ENCODE measurements at regions not wholly inside any gene's neighbourhood (a gene's known extent, or its start where the extent isn't known, plus 50 kb on each side); places are given as distances from the start of the nearest gene placed in this dataset.

GRCh38 chr2:128625963-128626759 is 307.5 kb upstream of the HS6ST1 start:
- Histone ChIP-seq H2AFZ (ENCODE audit: control insufficient read depth, low read length) (no peak overlapping the region), H3K27ac (ENCODE audit: control insufficient read depth, insufficient read depth, low read length) (no peak overlapping the region), H3K4me3 (ENCODE audit: control insufficient read depth in 2 of 3, extremely low read depth in 1 of 3, insufficient read depth in 2 of 3, low read depth in 1 of 3, low read length in 3 of 3) (no peak overlapping the region), H3K9me1 (ENCODE audit: control insufficient read depth, extremely low read depth, insufficient read depth, low read length) (no peaks in the 10 kb centered on the region), H3K79me2 (ENCODE audit: control insufficient read depth, insufficient read depth, low read length) (no peaks in the 10 kb centered on the region), H3K4me1 (ENCODE audit: control insufficient read depth, extremely low read depth, insufficient read depth, low read length) (no peaks in the 10 kb centered on the region), H3K9me3 (ENCODE audit: control insufficient read depth, low read depth, low read length) (no peaks in the 10 kb centered on the region), H3K9ac (ENCODE audit: control insufficient read depth, extremely low read depth, insufficient read depth, low read length) (no peak overlapping the region), H4K20me1 (ENCODE audit: control insufficient read depth, extremely low read depth, insufficient read depth, low read length) (no peaks in the 10 kb centered on the region), H3K4me2 (ENCODE audit: control insufficient read depth, extremely low read depth, insufficient read depth, low read depth, low read length) (no peak overlapping the region), H3K36me3 (ENCODE audit: control insufficient read depth in 2 of 2, extremely low read depth in 1 of 2, insufficient read depth in 2 of 2, low read length in 2 of 2) (no peaks in the 10 kb centered on the region), H3K27me3 (ENCODE audit: control insufficient read depth, extremely low read depth, insufficient read depth, low read length) (no peaks in the 10 kb centered on the region)
- TF ChIP-seq CTCF (optimal IDR thresholded peaks at IDR 0.05 in 1 of 3, IDR thresholded peaks at IDR 0.05 in 1 of 3, conservative IDR thresholded peaks at IDR 0.05 in 1 of 3; ENCODE audit: extremely low read depth in 1 of 3, insufficient read depth in 2 of 3, low read length in 3 of 3) (no peak), EZH2 (IDR thresholded peaks at IDR 0.05; ENCODE audit: low read length) (no peak)
- dilution Hi-C loops (cut with MboI; ENCODE audit: extremely low pct_ligation_motif_present, low sequenced_read_pairs), result no loop called here
- FAIRE-seq (no peak), DNase-seq (ENCODE audit: low read depth, low spot score) (no peak)

- H3K4me2 ChIP-seq (ENCODE audit: control insufficient read depth, extremely low read depth, insufficient read depth, low read depth, low read length), result no peak overlapping the region
- H3K9me3 ChIP-seq (ENCODE audit: control insufficient read depth, low read depth, low read length), result no peaks in the 10 kb centered on the region
- no peak overlapping the region for H3K4me3 ChIP-seq (ENCODE audit: control insufficient read depth in 2 of 3, extremely low read depth in 1 of 3, insufficient read depth in 2 of 3, low read depth in 1 of 3, low read length in 3 of 3)
- H2AFZ ChIP-seq (ENCODE audit: control insufficient read depth, low read length), result no peak overlapping the region
- H3K27me3 ChIP-seq (ENCODE audit: control insufficient read depth, extremely low read depth, insufficient read depth, low read length), result no peaks in the 10 kb centered on the region
- dilution Hi-C loops (cut with MboI; ENCODE audit: extremely low pct_ligation_motif_present, low sequenced_read_pairs), result no loop called here
- no peaks in the 10 kb centered on the region for H4K20me1 ChIP-seq (ENCODE audit: control insufficient read depth, extremely low read depth, insufficient read depth, low read length)
- FAIRE-seq (no peak), DNase-seq (ENCODE audit: low read depth, low spot score) (no peak)
- no peak overlapping the region for H3K9ac ChIP-seq (ENCODE audit: control insufficient read depth, extremely low read depth, insufficient read depth, low read length)
- H3K36me3 ChIP-seq (ENCODE audit: control insufficient read depth in 2 of 2, extremely low read depth in 1 of 2, insufficient read depth in 2 of 2, low read length in 2 of 2), result no peaks in the 10 kb centered on the region
- H3K9me1 ChIP-seq (ENCODE audit: control insufficient read depth, extremely low read depth, insufficient read depth, low read length), result no peaks in the 10 kb centered on the region
- H3K27ac ChIP-seq (ENCODE audit: control insufficient read depth, insufficient read depth, low read length), result no peak overlapping the region
- H3K79me2 ChIP-seq (ENCODE audit: control insufficient read depth, insufficient read depth, low read length), result no peaks in the 10 kb centered on the region
- TF ChIP-seq CTCF (optimal IDR thresholded peaks at IDR 0.05 in 1 of 3, IDR thresholded peaks at IDR 0.05 in 1 of 3, conservative IDR thresholded peaks at IDR 0.05 in 1 of 3; ENCODE audit: extremely low read depth in 1 of 3, insufficient read depth in 2 of 3, low read length in 3 of 3) (no peak), EZH2 (IDR thresholded peaks at IDR 0.05; ENCODE audit: low read length) (no peak)
- H3K4me1 ChIP-seq (ENCODE audit: control insufficient read depth, extremely low read depth, insufficient read depth, low read length), result no peaks in the 10 kb centered on the region
Observed at GRCh38 chr2:128626760-128627511, 308.3 kb upstream of the HS6ST1 start.
